ENCODE measurements at regions not wholly inside any gene's neighbourhood (a gene's known extent, or its start where the extent isn't known, plus 50 kb on each side); places are given as distances from the start of the nearest gene placed in this dataset.

DNA sequence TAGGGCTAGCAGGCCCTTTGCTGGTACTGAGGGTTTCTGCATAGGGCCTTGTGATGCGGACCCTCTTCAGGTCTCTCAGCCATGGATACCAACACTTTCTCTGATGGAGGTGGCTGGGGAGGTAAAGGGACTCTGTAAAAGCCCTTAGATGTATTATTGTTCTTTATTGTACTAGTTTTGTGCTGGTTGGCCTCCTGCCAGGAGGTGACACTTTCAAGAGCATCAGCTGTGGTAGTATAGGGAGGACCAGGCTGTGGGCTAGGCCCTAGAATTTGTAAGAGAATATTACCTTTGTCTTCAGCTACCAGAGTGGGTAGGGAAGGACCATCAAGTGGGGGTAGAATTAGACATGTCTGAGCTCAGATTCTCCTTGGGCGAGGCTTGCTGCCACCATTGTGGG, 936.3 kb downstream of the CENPC start:
- TF ChIP-seq, protein P1, sequence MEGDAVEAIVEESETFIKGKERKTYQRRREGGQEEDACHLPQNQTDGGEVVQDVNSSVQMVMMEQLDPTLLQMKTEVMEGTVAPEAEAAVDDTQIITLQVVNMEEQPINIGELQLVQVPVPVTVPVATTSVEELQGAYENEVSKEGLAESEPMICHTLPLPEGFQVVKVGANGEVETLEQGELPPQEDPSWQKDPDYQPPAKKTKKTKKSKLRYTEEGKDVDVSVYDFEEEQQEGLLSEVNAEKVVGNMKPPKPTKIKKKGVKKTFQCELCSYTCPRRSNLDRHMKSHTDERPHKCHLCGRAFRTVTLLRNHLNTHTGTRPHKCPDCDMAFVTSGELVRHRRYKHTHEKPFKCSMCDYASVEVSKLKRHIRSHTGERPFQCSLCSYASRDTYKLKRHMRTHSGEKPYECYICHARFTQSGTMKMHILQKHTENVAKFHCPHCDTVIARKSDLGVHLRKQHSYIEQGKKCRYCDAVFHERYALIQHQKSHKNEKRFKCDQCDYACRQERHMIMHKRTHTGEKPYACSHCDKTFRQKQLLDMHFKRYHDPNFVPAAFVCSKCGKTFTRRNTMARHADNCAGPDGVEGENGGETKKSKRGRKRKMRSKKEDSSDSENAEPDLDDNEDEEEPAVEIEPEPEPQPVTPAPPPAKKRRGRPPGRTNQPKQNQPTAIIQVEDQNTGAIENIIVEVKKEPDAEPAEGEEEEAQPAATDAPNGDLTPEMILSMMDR (IDR thresholded peaks at IDR 0.05) = no peak
- no peak for TF ChIP-seq POLR2A (IDR thresholded peaks at IDR 0.05)

Measured in uterus (tissue), 2 donors.